RWPE1 (cell line): ENCODE measurements at regions not wholly inside any gene's neighbourhood (a gene's known extent, or its start where the extent isn't known, plus 50 kb on each side); places are given as distances from the start of the nearest gene placed in this dataset.

Source experiments
- CTCF ChIA-PET: fragments of 350-600 bp; sonication (Branson Sonifier 250); formaldehyde crosslinking; extraction: SDS; loops from one replicate; lab custom pipeline; 2021; lab: Yijun Ruan, JAX
- POLR2A ChIA-PET: fragments of 400-600 bp; formaldehyde crosslinking; extraction: SDS; loops from one replicate; lab custom pipeline; 2020; ENCODE audit warnings: antibody characterized with exemption; ENCODE audit not compliant: low non-redundant PET; lab: Yijun Ruan, JAX
- DNase-seq: peaks from one replicate; pipeline ENCODE4 v3.0.0; 2012; ENCODE audit warnings: low spot score
- H3K27ac ChIP-seq: fragments of 450-650 bp; 2 replicates; pipeline ENCODE4 v1.5.1; 2017
- TF ChIP-seq, protein P1 (sequence below): fragments of 450-650 bp; conservative IDR thresholded peaks from 2 replicates; pipeline ENCODE4 v1.5.1; 2017; ENCODE audit warnings: low read depth, mild to moderate bottlenecking

DNA sequence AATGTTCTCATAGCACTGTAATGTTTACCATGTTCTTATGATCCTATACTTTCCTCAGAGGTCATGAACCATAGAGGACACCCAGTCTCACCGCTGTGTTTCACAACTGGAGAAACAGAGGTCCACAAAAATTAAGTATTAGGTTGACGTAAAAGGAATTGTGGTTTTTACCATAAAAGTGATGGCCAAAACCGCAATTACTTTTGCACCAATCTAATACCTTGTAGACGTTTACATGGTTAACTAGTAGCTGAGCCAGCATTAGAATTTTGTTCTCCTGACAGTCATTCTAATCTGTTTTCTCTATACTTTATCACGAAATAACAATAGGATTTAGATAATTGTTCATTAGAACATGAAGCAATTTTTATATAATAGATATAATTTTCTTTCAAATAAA, 763.4 kb upstream of the ARGLU1 start:
- ChIA-PET POLR2A (no interaction called here), CTCF (no interaction called here)
- no peak overlapping the region for H3K27ac ChIP-seq
- TF ChIP-seq, protein P1, sequence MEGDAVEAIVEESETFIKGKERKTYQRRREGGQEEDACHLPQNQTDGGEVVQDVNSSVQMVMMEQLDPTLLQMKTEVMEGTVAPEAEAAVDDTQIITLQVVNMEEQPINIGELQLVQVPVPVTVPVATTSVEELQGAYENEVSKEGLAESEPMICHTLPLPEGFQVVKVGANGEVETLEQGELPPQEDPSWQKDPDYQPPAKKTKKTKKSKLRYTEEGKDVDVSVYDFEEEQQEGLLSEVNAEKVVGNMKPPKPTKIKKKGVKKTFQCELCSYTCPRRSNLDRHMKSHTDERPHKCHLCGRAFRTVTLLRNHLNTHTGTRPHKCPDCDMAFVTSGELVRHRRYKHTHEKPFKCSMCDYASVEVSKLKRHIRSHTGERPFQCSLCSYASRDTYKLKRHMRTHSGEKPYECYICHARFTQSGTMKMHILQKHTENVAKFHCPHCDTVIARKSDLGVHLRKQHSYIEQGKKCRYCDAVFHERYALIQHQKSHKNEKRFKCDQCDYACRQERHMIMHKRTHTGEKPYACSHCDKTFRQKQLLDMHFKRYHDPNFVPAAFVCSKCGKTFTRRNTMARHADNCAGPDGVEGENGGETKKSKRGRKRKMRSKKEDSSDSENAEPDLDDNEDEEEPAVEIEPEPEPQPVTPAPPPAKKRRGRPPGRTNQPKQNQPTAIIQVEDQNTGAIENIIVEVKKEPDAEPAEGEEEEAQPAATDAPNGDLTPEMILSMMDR, result no peak
- DNase-seq, result no peak

DNA sequence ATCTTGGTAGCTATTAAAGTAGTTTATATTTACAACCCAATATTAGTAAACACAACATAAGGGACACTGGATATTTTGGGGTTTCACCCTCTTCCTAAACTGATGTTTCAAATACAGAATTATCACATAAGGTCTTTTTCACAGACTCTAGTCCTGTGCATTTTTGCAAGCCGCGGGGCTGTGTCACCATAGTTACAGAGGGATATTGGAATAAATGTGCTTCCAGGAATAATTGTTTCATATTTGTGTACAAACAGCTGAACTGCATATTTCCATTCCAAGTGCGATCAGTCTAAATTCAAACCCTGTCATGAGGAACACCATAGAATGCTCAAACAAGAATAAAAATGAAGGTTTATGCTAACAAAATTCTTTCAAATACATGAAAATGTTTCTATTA, 762.5 kb upstream of the ARGLU1 start:
- no peak overlapping the region for H3K27ac ChIP-seq
- TF ChIP-seq, protein P1, result no peak
- ChIA-PET POLR2A (no interaction called here), CTCF (no interaction called here)
- DNase-seq, result no peak

DNA sequence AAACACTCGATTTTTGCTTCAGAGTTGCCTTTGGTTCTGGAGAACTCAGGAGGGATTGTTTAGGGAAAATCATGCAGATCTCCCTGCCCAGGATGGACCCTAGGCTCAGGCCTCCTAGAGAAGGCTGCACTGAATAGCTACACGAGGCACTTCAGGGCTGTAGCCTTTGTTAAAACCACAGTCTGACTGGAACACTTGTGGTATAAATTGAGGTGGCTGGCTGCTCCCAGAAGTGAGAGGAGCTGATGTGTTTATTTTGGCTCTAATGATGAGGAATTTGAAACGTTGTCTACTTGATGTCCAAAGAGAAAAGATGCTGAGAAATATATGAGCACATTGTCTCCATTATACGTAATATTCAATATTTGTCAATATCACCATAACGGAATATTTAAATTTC, 762.1 kb upstream of the ARGLU1 start:
- ChIA-PET CTCF (no interaction called here), POLR2A (no interaction called here)
- TF ChIP-seq, protein P1, result no peak

GRCh38 chr13:107324416-107325204, 756.7 kb upstream of the ARGLU1 start:
- POLR2A ChIA-PET, result no interaction called here
- no peak overlapping the region for H3K27ac ChIP-seq
- TF ChIP-seq, protein P1, result no peak
- CTCF ChIA-PET, result interaction anchor here (0.7 kb wide), 1 partner anchor 571 kb away, joined by 3 read pairs; no protein-coding TSS in a partner anchor
- no peak for DNase-seq

More for the DNA sequence above, 762.1 kb upstream of the ARGLU1 start:
- DNase-seq, result no peak
- no peak overlapping the region for H3K27ac ChIP-seq

DNA sequence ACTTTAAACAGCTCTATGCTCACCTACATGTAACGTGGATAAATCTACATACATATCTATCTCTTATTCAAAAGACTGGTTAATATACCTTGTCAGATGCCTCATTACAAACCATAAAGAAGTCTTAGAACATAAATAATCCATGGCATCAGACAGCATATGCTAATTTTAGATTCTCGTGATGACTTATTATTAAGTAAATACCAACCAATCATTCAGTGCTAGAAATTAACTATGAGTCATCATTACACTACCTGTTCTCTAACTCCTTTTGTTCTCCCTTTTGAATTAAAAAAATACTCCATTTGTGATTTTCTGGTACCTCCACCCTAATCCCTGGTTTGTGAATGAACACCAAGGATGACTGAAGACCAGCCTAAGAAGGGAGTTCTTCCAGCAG, 754.3 kb upstream of the ARGLU1 start:
- POLR2A ChIA-PET, result no interaction called here
- DNase-seq, result peak; percentile 22
- H3K27ac ChIP-seq, result no peak overlapping the region
- CTCF ChIA-PET, result no interaction called here
- TF ChIP-seq, protein P1, result no peak

DNA sequence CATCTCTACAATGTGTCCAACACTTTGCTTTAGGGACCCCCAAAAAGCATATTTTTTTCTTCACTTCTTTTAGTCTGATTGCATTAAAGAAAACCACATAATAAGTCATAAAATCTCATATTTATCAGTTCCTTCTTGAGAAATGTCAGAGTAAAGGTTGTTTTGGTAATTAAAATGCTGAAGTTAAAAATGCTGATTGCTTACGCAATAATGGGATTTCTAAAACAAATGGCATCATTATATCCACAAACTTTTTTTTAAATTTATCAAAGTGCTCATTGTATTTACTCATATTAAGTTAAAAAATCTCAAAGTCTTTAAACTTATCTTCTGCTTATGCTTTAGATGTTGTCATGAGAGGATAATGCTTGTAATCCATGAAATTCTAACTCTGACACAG, 737.2 kb upstream of the ARGLU1 start:
- no peak overlapping the region for H3K27ac ChIP-seq
- CTCF ChIA-PET, result no interaction called here
- DNase-seq, result no peak
- POLR2A ChIA-PET, result no interaction called here
- TF ChIP-seq, protein P1, result no peak
